Lung (tissue), 11 donors: ENCODE measurements at regions not wholly inside any gene's neighbourhood (a gene's known extent, or its start where the extent isn't known, plus 50 kb on each side); places are given as distances from the start of the nearest gene placed in this dataset.
A peak's percentile ranks its signal among the peaks of the same experiment; 100 is the strongest.

Experiments used
- ATAC-seq: fragments of 200-7000 bp; cut with Tn5 transposase; one replicate; pipeline ENCODE4 v1.9.1; 2020; ENCODE audit warnings: moderate number of reproducible peaks; ENCODE audit not compliant: insufficient read depth, low FRiP score
- DNase-seq, 3 donors: peaks; one replicate each; pipeline ENCODE4 v3.0.0-alpha.2; 2013 to 2017
- H3K27ac ChIP-seq, 2 donors: one replicate each; pipeline ENCODE4 v1.5.1; 2013; ENCODE audit warnings: mild to moderate bottlenecking in 2 of 2, moderate library complexity in 2 of 2, control low read depth in 1 of 2, inconsistent platforms in 1 of 2, low read depth in 1 of 2, low read length in 1 of 2
- H3K27me3 ChIP-seq, 3 donors: one replicate each; pipeline ENCODE4 v1.5.1; 2013; ENCODE audit warnings: low read length in 2 of 3; ENCODE audit not compliant: control insufficient read depth in 3 of 3, insufficient read depth in 3 of 3
- H3K36me3 ChIP-seq, 4 donors: one replicate each; pipeline ENCODE4 v1.5.1; 2013; ENCODE audit warnings: low read length in 4 of 4, mild to moderate bottlenecking in 1 of 4, moderate library complexity in 1 of 4; ENCODE audit not compliant: control insufficient read depth in 4 of 4, insufficient read depth in 4 of 4
- H3K4me1 ChIP-seq, 5 donors: one replicate each; pipeline ENCODE4 v1.5.1; 2013; ENCODE audit warnings: low read length in 5 of 5, mild to moderate bottlenecking in 2 of 5, moderate library complexity in 1 of 5; ENCODE audit not compliant: control insufficient read depth in 5 of 5, insufficient read depth in 5 of 5
- H3K4me3 ChIP-seq: one replicate; pipeline ENCODE4 v1.5.1; 2013; ENCODE audit warnings: mild to moderate bottlenecking, control low read depth, moderate library complexity
- H3K9ac ChIP-seq, 2 donors: one replicate each; pipeline ENCODE4 v1.5.1; 2013; ENCODE audit warnings: low read length in 2 of 2, control low read depth in 1 of 2; ENCODE audit not compliant: insufficient read depth in 1 of 2
- H3K9me3 ChIP-seq, 4 donors: one replicate each; pipeline ENCODE4 v1.5.1; 2013; ENCODE audit warnings: low read length in 3 of 4, mild to moderate bottlenecking in 1 of 4, moderate library complexity in 1 of 4; ENCODE audit not compliant: control insufficient read depth in 4 of 4, insufficient read depth in 3 of 4
- CTCF ChIP-seq: IDR thresholded peaks from 2 replicates; pipeline ENCODE4 v1.5.1; 2012; ENCODE audit warnings: mild to moderate bottlenecking; ENCODE audit errors: control extremely low read depth, extremely low read depth
- WGBS, 2 donors: extraction: QIAGEN DNeasy Blood & Tissue Kit; methylation state at CpG; one replicate each; pipeline ENCODE4 v1.1.7; 2013; 5-methylcytosine and 5-hydroxymethylcytosine counted together
- donor health status: control.
- donor health status: control.
- donor health status: Bipolar disorder and iron deficiency.
- donor health status: healthy.
- donor health status: DM: yes; HTN: yes; CAD: no.

GRCh38 chr15:31237043-31237324, 89.7 kb upstream of the KLF13 start:
- 95 to 96% methylated on average over 3 of the region's 3 CpGs for WGBS, 2 donors
- DNase-seq (no peak), ATAC-seq (no peak)
- Histone ChIP-seq H3K36me3 (no peaks in the 10 kb centered on the region), H3K4me3 (no peak overlapping the region), H3K9ac (no peak overlapping the region), H3K9me3 (no peaks in the 10 kb centered on the region), H3K4me1 (peaks cover 0 to 20% (median 16%) of the 10 kb centered on the region in 5 donors), H3K27ac (peak overlapping the region; percentile 55 to 60), H3K27me3 (no peaks in the 10 kb centered on the region)
- TF ChIP-seq CTCF = no peak

- no peak for TF ChIP-seq CTCF
- H3K9me3 ChIP-seq = no peaks in the 10 kb centered on the region
- no peaks in the 10 kb centered on the region for H3K27me3 ChIP-seq
- DNase-seq = no peak
- 75 to 76% methylated on average over 1 of the region's 1 CpG for WGBS, 2 donors
- H3K27ac ChIP-seq = no peak overlapping the region
- ATAC-seq = no peak
- H3K4me1 ChIP-seq = peaks cover 0 to 20% (median 16%) of the 10 kb centered on the region in 5 donors
- H3K9ac ChIP-seq = no peak overlapping the region
- H3K4me3 ChIP-seq = no peak overlapping the region
- H3K36me3 ChIP-seq = no peaks in the 10 kb centered on the region
Observed at GRCh38 chr15:31238906-31239305, 87.7 kb upstream of the KLF13 start.

- 84 to 93% methylated on average over 4 of the region's 4 CpGs for WGBS, 2 donors
- no peaks in the 10 kb centered on the region for H3K36me3 ChIP-seq
- H3K4me1 ChIP-seq = peaks cover 0 to 20% (median 16%) of the 10 kb centered on the region in 5 donors
- H3K4me3 ChIP-seq = no peak overlapping the region
- no peak overlapping the region for H3K9ac ChIP-seq
- ATAC-seq (no peak), DNase-seq (no peak)
- no peak for TF ChIP-seq CTCF
- no peak overlapping the region for H3K27ac ChIP-seq
- no peaks in the 10 kb centered on the region for H3K27me3 ChIP-seq
- H3K9me3 ChIP-seq = no peaks in the 10 kb centered on the region
Observed at GRCh38 chr15:31239409-31239808, 87.2 kb upstream of the KLF13 start.

- DNase-seq = no peak
- no peak for TF ChIP-seq CTCF
Observed at GRCh38 chr15:31241888-31242522, 84.6 kb upstream of the KLF13 start.

More at GRCh38 chr15:31241888-31242522, 84.6 kb upstream of the KLF13 start:
- 87 to 92% methylated on average over 8 of the region's 8 CpGs for WGBS, 2 donors
- Histone ChIP-seq H3K9me3 (no peaks in the 10 kb centered on the region), H3K4me1 (peaks cover 0 to 8% (median 1%) of the 10 kb centered on the region in 5 donors), H3K36me3 (no peaks in the 10 kb centered on the region), H3K27me3 (no peaks in the 10 kb centered on the region), H3K4me3 (no peak overlapping the region), H3K27ac (no peak overlapping the region), H3K9ac (no peak overlapping the region)
- no peak for ATAC-seq
